ENCODE measurements at regions not wholly inside any gene's neighbourhood (a gene's known extent, or its start where the extent isn't known, plus 50 kb on each side); places are given as distances from the start of the nearest gene placed in this dataset.

- TF ChIP-seq ESRRB (CRISPR knock-in tag; IDR thresholded peaks at IDR 0.05; ENCODE audit: borderline replicate concordance) = no peak
- TF ChIP-seq DPF2 (IDR thresholded peaks at IDR 0.05) = no peak
- no peak for TF ChIP-seq NCOR1 (IDR thresholded peaks at IDR 0.05)
These were observed 506.2 kb upstream of the TBX3 start for GRCh38 chr12:115190010-115190770.

All from K562 (cell line).